ENCODE measurements at regions not wholly inside any gene's neighbourhood (a gene's known extent, or its start where the extent isn't known, plus 50 kb on each side); places are given as distances from the start of the nearest gene placed in this dataset.

GRCh38 chr1:99176753-99177152, 87.5 kb upstream of the PLPPR4 start:
- no peaks in the 10 kb centered on the region for H4K20me1 ChIP-seq (ENCODE audit: control insufficient read depth, insufficient read depth, low read depth, low read length)
- no peaks in the 10 kb centered on the region for H3K27me3 ChIP-seq (ENCODE audit: control insufficient read depth, low read length)
- no peaks in the 10 kb centered on the region for H3F3A ChIP-seq (ENCODE audit: control insufficient read depth, insufficient read depth)
- H3K79me2 ChIP-seq (ENCODE audit: control insufficient read depth, low read length) = no peaks in the 10 kb centered on the region
- TF ChIP-seq EZH2phosphoT487 (IDR thresholded peaks at IDR 0.05; ENCODE audit: borderline replicate concordance, low read length) (no peak), CTCF (IDR thresholded peaks at IDR 0.05; ENCODE audit: low read depth, low read length, poor library complexity, severe bottlenecking) (no peak)
- no peaks in the 10 kb centered on the region for H3K36me3 ChIP-seq (ENCODE audit: control insufficient read depth, low read length)
- H3K9me2 ChIP-seq (replicated peaks; ENCODE audit: control insufficient read depth, low read length) = no peaks in the 10 kb centered on the region
- no peak overlapping the region for H3K27ac ChIP-seq (ENCODE audit: low read depth, low read length)
- H3K4me2 ChIP-seq (ENCODE audit: low read length) = no peak overlapping the region
- H3K4me1 ChIP-seq (ENCODE audit: control insufficient read depth, low read length) = no peaks in the 10 kb centered on the region
- no peaks in the 10 kb centered on the region for H3K9me3 ChIP-seq (ENCODE audit: control insufficient read depth, insufficient read depth, low read length)
- H3K4me3 ChIP-seq (ENCODE audit: low read length) = no peak overlapping the region

GRCh38 chr1:99177465-99177864, 86.8 kb upstream of the PLPPR4 start:
- Histone ChIP-seq H4K20me1 (ENCODE audit: control insufficient read depth, insufficient read depth, low read depth, low read length) (no peaks in the 10 kb centered on the region), H3K79me2 (ENCODE audit: control insufficient read depth, low read length) (no peaks in the 10 kb centered on the region), H3K9me3 (ENCODE audit: control insufficient read depth, insufficient read depth, low read length) (no peaks in the 10 kb centered on the region), H3K27me3 (ENCODE audit: control insufficient read depth, low read length) (no peaks in the 10 kb centered on the region), H3F3A (ENCODE audit: control insufficient read depth, insufficient read depth) (no peaks in the 10 kb centered on the region), H3K4me3 (ENCODE audit: low read length) (no peak overlapping the region), H3K36me3 (ENCODE audit: control insufficient read depth, low read length) (no peaks in the 10 kb centered on the region), H3K9me2 (replicated peaks; ENCODE audit: control insufficient read depth, low read length) (no peaks in the 10 kb centered on the region), H3K4me2 (ENCODE audit: low read length) (no peak overlapping the region), H3K27ac (ENCODE audit: low read depth, low read length) (no peak overlapping the region), H3K4me1 (ENCODE audit: control insufficient read depth, low read length) (no peaks in the 10 kb centered on the region)
- no peak for TF ChIP-seq CTCF (IDR thresholded peaks at IDR 0.05; ENCODE audit: low read depth, low read length, poor library complexity, severe bottlenecking)
- TF ChIP-seq EZH2phosphoT487 (IDR thresholded peaks at IDR 0.05; ENCODE audit: borderline replicate concordance, low read length) = no peak

- H3K4me1 ChIP-seq (ENCODE audit: control insufficient read depth, low read length) = no peaks in the 10 kb centered on the region
- no peaks in the 10 kb centered on the region for H3K79me2 ChIP-seq (ENCODE audit: control insufficient read depth, low read length)
- no peaks in the 10 kb centered on the region for H3K27me3 ChIP-seq (ENCODE audit: control insufficient read depth, low read length)
- H3K27ac ChIP-seq (ENCODE audit: low read depth, low read length) = no peak overlapping the region
- H3K9me2 ChIP-seq (replicated peaks; ENCODE audit: control insufficient read depth, low read length) = no peaks in the 10 kb centered on the region
- no peak overlapping the region for H3K4me2 ChIP-seq (ENCODE audit: low read length)
- H3K9me3 ChIP-seq (ENCODE audit: control insufficient read depth, insufficient read depth, low read length) = no peaks in the 10 kb centered on the region
- no peaks in the 10 kb centered on the region for H3F3A ChIP-seq (ENCODE audit: control insufficient read depth, insufficient read depth)
- no peak overlapping the region for H3K4me3 ChIP-seq (ENCODE audit: low read length)
- H4K20me1 ChIP-seq (ENCODE audit: control insufficient read depth, insufficient read depth, low read depth, low read length) = no peaks in the 10 kb centered on the region
- TF ChIP-seq EZH2phosphoT487 (IDR thresholded peaks at IDR 0.05; ENCODE audit: borderline replicate concordance, low read length) = no peak
- peak; percentile 78 for TF ChIP-seq CTCF (IDR thresholded peaks at IDR 0.05; ENCODE audit: low read depth, low read length, poor library complexity, severe bottlenecking)
- no peaks in the 10 kb centered on the region for H3K36me3 ChIP-seq (ENCODE audit: control insufficient read depth, low read length)
Observed at GRCh38 chr1:99180343-99180808, 83.9 kb upstream of the PLPPR4 start.
